GM12878 (cell line): ENCODE measurements at regions not wholly inside any gene's neighbourhood (a gene's known extent, or its start where the extent isn't known, plus 50 kb on each side); places are given as distances from the start of the nearest gene placed in this dataset.

Source experiments
- BHLHE40 ChIP-seq, 2 experiments: fragments of 450-650 bp in 1 of 2; IDR thresholded peaks; 2 replicates each; pipeline ENCODE4 v1.6.1; 2011 to 2017; ENCODE audit warnings: low read depth in 2 of 2, borderline replicate concordance in 1 of 2, improper control_type of control experiment in 1 of 2, low read length in 1 of 2, mild to moderate bottlenecking in 1 of 2
- IKZF2 ChIP-seq, 2 experiments: fragments of 450-650 bp; IDR thresholded peaks; 2 replicates each; pipeline ENCODE4 v1.6.1; 2017; ENCODE audit warnings: mild to moderate bottlenecking in 2 of 2, moderate library complexity in 2 of 2
- RELB ChIP-seq: fragments of 450-650 bp; IDR thresholded peaks from 2 replicates; pipeline ENCODE4 v1.6.1; 2017; ENCODE audit warnings: low read depth, mild to moderate bottlenecking, moderate library complexity
- SMC3 ChIP-seq: IDR thresholded peaks from 2 replicates; pipeline ENCODE4 v1.6.1; 2011; ENCODE audit warnings: low read length, improper control_type of control experiment, borderline replicate concordance
- WRNIP1 ChIP-seq: IDR thresholded peaks from 2 replicates; pipeline ENCODE4 v1.6.1; 2011; ENCODE audit warnings: low read depth, low read length, improper control_type of control experiment, borderline replicate concordance
- ZNF592 ChIP-seq: fragments of 450-650 bp; IDR thresholded peaks from 2 replicates; pipeline ENCODE4 v1.6.1; 2017; ENCODE audit warnings: mild to moderate bottlenecking, moderate library complexity
- TF ChIP-seq, protein P1 (sequence below): IDR thresholded peaks from 2 replicates; pipeline ENCODE4 v1.6.1; 2012; ENCODE audit warnings: mild to moderate bottlenecking, low read depth, low read length

DNA sequence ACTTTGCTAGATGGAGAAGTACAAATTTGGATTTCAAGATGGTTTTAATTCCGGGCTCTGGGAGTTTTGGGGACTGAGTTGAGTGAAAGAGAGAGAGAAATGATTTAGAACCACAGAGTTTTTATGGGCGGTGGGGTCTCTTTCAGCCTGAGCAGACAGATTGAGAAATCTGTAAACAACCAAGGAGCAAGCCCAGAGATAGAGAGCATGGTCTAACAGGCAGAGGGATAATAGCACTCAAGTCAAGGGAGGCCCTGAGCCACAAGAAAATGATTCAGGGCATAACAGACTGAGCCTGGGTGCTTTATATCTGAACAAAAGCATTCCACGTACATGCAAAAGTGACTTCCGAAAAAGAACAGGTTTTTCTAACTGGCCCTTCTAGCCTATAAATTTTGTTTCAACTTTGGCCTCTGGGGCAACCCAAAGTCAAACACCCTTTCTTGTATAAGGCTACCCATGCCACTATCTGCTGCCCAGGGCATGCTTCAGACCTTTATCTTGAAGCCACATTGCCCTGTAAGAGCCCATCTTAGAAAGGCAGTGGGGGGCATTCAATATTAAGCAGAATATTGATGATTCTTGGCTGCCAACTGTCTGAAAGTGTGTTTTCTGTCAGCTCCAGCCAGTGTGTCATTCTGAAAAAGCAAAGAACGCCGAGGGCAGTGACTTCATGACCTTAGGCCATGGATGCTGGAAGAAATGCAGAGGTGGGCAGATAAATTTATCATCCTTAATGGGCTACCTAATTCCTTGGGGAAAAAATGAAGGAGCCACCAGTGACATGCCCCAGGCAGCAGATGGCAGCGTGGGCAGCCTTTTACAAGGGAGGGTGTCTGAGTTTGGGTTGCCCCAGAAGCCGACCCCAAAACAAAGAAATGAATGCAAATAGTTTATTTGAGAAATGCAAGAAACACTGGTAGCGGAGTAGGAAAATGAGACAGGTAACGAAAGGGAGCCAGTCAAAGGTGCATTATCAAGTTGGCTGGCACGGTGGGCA is 637.6 kb downstream of the MID1IP1 start (continued):
- TF ChIP-seq BHLHE40 (IDR thresholded peaks at IDR 0.05; ENCODE audit: borderline replicate concordance in 1 of 2, low read depth in 2 of 2, low read length in 1 of 2) (no peak), WRNIP1 (no peak), IKZF2 (IDR thresholded peaks at IDR 0.05) (no peak), ZNF592 (no peak), RELB (no peak), SMC3 (peak; percentile 23; the same call in 1 of the 2 replicates)
- TF ChIP-seq, protein P1, sequence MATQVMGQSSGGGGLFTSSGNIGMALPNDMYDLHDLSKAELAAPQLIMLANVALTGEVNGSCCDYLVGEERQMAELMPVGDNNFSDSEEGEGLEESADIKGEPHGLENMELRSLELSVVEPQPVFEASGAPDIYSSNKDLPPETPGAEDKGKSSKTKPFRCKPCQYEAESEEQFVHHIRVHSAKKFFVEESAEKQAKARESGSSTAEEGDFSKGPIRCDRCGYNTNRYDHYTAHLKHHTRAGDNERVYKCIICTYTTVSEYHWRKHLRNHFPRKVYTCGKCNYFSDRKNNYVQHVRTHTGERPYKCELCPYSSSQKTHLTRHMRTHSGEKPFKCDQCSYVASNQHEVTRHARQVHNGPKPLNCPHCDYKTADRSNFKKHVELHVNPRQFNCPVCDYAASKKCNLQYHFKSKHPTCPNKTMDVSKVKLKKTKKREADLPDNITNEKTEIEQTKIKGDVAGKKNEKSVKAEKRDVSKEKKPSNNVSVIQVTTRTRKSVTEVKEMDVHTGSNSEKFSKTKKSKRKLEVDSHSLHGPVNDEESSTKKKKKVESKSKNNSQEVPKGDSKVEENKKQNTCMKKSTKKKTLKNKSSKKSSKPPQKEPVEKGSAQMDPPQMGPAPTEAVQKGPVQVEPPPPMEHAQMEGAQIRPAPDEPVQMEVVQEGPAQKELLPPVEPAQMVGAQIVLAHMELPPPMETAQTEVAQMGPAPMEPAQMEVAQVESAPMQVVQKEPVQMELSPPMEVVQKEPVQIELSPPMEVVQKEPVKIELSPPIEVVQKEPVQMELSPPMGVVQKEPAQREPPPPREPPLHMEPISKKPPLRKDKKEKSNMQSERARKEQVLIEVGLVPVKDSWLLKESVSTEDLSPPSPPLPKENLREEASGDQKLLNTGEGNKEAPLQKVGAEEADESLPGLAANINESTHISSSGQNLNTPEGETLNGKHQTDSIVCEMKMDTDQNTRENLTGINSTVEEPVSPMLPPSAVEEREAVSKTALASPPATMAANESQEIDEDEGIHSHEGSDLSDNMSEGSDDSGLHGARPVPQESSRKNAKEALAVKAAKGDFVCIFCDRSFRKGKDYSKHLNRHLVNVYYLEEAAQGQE = no peak
- TF ChIP-seq, all 136 proteins: peak for 3
